GM12864 (cell line): ENCODE measurements at regions not wholly inside any gene's neighbourhood (a gene's known extent, or its start where the extent isn't known, plus 50 kb on each side); places are given as distances from the start of the nearest gene placed in this dataset.
"Not testable (repeated sequence)": the region's sequence is repeated elsewhere in the genome, so short reads cannot be mapped to it uniquely, and the experiment has no call there.

Experiments used
- DNase-seq: peaks from one replicate; pipeline ENCODE4 v3.0.0-alpha.2; 2011; ENCODE audit warnings: low read depth
- H3K4me3 ChIP-seq: 2 replicates; pipeline ENCODE4 v1.5.1; 2011; ENCODE audit warnings: mild to moderate bottlenecking, low read depth, low read length, control low read depth
- TF ChIP-seq, protein P1 (sequence below): IDR thresholded peaks from 2 replicates; pipeline ENCODE4 v1.5.1; 2011; ENCODE audit warnings: low read depth, mild to moderate bottlenecking, moderate library complexity, low read length, control low read depth, inconsistent platforms; ENCODE audit errors: missing control alignments

- no peak for DNase-seq
- TF ChIP-seq, protein P1, sequence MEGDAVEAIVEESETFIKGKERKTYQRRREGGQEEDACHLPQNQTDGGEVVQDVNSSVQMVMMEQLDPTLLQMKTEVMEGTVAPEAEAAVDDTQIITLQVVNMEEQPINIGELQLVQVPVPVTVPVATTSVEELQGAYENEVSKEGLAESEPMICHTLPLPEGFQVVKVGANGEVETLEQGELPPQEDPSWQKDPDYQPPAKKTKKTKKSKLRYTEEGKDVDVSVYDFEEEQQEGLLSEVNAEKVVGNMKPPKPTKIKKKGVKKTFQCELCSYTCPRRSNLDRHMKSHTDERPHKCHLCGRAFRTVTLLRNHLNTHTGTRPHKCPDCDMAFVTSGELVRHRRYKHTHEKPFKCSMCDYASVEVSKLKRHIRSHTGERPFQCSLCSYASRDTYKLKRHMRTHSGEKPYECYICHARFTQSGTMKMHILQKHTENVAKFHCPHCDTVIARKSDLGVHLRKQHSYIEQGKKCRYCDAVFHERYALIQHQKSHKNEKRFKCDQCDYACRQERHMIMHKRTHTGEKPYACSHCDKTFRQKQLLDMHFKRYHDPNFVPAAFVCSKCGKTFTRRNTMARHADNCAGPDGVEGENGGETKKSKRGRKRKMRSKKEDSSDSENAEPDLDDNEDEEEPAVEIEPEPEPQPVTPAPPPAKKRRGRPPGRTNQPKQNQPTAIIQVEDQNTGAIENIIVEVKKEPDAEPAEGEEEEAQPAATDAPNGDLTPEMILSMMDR = no peak
- no peak overlapping the region for H3K4me3 ChIP-seq
Observed at GRCh38 chr11:60592601-60593000, 77.4 kb downstream of the MS4A13 start.

- H3K4me3 ChIP-seq = no peak overlapping the region
- TF ChIP-seq, protein P1 = no peak
- DNase-seq = no peak
Observed at GRCh38 chr11:60594998-60595642, 79.9 kb downstream of the MS4A13 start.

DNA sequence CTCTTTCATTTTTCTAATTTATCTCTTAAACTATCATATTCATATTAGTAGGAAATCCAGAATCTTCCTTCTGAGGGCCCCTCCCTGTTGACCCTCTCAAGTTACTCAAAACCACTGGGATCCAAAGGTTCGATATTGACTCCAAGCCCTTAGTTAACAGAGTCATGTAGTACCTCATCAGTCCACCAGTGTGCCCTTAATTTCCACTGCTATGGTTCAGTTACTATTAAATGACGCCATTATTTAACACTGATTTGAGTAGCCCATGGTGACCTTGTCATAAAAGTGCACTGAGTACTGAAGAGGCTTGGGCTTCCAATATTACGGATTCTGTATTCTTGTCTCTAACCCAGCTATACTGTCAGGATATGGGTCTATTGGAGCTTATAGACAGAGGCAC lies 91.9 kb upstream of the MS4A8 start:
- TF ChIP-seq, protein P1 = peak; percentile 15
- no peak overlapping the region for H3K4me3 ChIP-seq
- DNase-seq = no peak

DNA sequence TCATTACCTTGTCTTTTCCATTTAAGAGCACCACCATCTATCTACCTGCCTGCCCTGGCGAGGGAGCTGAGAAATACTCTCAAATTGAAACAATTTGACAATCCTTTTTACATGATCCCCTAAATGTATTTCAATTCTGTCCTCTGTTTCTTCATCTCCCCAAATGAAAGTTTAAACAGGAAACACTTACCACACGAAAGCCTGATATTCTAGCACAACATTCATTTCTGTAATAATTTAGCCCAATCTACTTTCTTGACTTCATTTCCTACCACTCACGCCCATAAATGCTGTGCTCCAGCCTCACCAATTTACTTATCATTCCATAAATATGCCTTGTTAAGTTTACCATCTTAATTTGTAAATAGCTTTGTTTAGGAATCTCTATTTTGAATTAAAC lies 89.8 kb upstream of the MS4A8 start:
- TF ChIP-seq, protein P1 = no peak
- H3K4me3 ChIP-seq = no peak overlapping the region
- DNase-seq = no peak

- DNase-seq = no peak
- H3K4me3 ChIP-seq = no peak overlapping the region
- TF ChIP-seq, protein P1 = no peak
Observed at GRCh38 chr11:60610702-60611101, 88.7 kb upstream of the MS4A8 start.

DNA sequence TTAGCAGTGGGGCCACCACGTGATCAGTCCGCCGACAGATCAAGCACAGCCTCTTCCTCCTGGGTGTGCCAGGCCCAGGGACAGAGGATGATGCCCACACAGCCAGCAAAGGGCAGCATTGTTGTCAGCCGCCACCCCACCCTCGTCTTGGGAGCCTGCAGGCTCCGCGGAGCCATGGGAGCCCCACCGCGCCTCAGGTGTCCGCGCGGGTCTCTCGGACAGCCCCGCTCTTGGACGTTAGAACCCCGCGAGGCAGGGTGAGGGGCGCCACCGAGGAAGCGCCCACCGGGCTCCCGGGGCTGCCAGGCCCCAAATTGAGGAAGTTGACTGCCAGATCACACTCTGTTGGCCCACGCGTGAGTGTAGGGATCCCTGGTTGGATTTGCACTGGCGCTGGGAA lies 83.9 kb upstream of the MS4A8 start:
- no peak for DNase-seq
- TF ChIP-seq, protein P1 = no peak
- H3K4me3 ChIP-seq = no peak overlapping the region

GRCh38 chr11:60621940-60622339 lies 77.5 kb upstream of the MS4A8 start:
- DNase-seq, H3K4me3 ChIP-seq: not testable (repeated sequence)

- not testable (repeated sequence) for H3K4me3 ChIP-seq, DNase-seq
Observed at GRCh38 chr11:60622776-60623175, 76.6 kb upstream of the MS4A8 start.
